ENCODE measurements at regions not wholly inside any gene's neighbourhood (a gene's known extent, or its start where the extent isn't known, plus 50 kb on each side); places are given as distances from the start of the nearest gene placed in this dataset.

DNA sequence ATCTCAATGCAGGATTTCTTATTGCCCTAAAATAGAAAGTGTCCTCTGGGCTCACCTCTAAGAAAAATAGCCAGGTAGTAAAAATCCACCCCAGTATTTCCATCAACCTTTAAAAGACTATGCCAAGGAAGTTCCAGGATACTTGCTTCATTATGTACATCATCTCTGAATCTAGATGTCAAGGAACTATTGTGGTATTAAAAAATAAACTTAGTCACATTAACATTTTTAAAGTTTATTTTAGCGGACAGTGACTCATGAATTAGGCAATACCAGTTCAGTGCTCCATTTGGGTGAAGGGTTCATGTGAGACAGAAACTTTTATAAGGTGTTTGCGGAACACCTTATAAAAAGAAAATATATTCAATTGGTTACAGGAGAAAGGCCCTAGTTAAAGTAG lies 209.2 kb downstream of the ADAM29 start:
- no peak for DNase-seq
- Histone ChIP-seq H3K27me3 (ENCODE audit: control insufficient read depth, insufficient read depth) (no peaks in the 10 kb centered on the region), H3K27ac (ENCODE audit: low read length) (no peak overlapping the region), H3K4me1 (ENCODE audit: control insufficient read depth, insufficient read depth, low read length) (no peaks in the 10 kb centered on the region), H3K9me3 (ENCODE audit: control insufficient read depth, low read length) (no peaks in the 10 kb centered on the region), H3K4me3 (ENCODE audit: low read length) (no peak overlapping the region)
- intact Hi-C loops (cut with DNase I), result no loop called here
- no peak for ATAC-seq
- 74% methylated on average over 2 of the region's 2 CpGs for WGBS

DNA sequence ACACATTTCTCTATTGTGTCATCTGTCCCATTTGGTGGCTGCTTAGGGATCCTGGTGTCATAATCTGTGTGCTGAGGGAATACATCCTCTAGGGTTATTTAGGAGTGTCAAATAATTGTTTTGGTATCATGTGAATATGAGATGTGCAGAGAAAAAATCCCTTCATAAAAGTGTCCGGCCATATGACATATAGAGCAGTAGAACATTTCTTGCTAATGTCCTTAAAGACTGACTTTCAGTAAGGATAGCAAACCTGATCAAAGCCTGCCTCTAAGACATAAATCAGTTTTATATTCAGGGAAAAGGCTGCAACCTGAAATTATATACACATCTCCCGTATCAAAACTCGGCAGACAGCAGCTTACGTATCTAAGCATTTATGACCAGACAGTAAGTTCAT lies 211.6 kb downstream of the ADAM29 start:
- Histone ChIP-seq H3K4me3 (ENCODE audit: low read length) (no peak overlapping the region), H3K27ac (ENCODE audit: low read length) (no peak overlapping the region), H3K27me3 (ENCODE audit: control insufficient read depth, insufficient read depth) (no peaks in the 10 kb centered on the region), H3K4me1 (ENCODE audit: control insufficient read depth, insufficient read depth, low read length) (no peaks in the 10 kb centered on the region), H3K9me3 (ENCODE audit: control insufficient read depth, low read length) (no peaks in the 10 kb centered on the region)
- 68% methylated on average over 4 of the region's 4 CpGs for WGBS
- ATAC-seq (no peak), DNase-seq (no peak)
- intact Hi-C loops (cut with DNase I), result no loop called here

DNA sequence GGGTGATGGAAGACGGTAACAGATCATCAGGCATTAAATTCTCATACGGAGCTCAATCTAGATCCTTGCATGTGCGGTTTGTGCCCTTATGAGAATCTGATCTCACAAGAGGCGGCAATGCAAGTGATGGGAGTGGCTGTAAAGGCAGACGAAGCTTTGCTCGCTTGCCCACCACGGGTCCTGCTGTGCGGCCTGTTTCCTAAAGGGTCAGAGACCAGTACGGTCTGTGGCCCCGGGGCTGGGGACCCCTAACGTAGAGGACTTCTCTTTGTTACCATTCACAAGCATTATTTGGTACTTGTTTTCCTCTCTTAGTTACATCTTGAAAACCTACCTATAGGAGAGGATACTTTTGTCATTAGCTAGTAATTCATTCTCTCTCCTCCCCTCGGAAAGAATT lies 221.0 kb downstream of the ADAM29 start:
- DNase-seq (no peak), ATAC-seq (no peak)
- H3K4me3 ChIP-seq (ENCODE audit: low read length), result no peak overlapping the region
- no peak overlapping the region for H3K27ac ChIP-seq (ENCODE audit: low read length)
- no peaks in the 10 kb centered on the region for H3K9me3 ChIP-seq (ENCODE audit: control insufficient read depth, low read length)
- 90% methylated on average over 12 of the region's 12 CpGs for WGBS
- intact Hi-C loops (cut with DNase I), result no loop called here
- H3K4me1 ChIP-seq (ENCODE audit: control insufficient read depth, insufficient read depth, low read length), result no peaks in the 10 kb centered on the region
- no peaks in the 10 kb centered on the region for H3K27me3 ChIP-seq (ENCODE audit: control insufficient read depth, insufficient read depth)

DNA sequence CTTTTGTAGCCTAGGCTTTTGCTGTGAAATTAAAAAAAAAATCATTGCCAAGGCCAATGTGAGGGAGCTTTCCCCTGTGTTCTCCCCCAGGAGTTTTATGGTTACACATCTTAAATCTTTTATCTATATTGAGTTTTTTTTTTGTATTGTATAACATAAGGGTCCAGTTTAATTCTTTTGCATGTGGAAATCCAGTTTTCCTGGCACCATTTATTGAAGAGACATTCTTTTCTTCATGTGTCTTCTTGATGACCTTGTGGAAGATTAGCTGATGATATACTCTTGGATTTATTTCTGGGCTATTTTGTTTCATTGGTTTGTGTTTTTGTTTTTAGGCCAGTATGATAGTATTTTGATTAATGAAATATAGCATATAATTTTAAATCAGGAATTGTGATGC lies 225.0 kb downstream of the ADAM29 start:
- no peak for ATAC-seq
- no peak overlapping the region for H3K27ac ChIP-seq (ENCODE audit: low read length)
- H3K27me3 ChIP-seq (ENCODE audit: control insufficient read depth, insufficient read depth), result no peaks in the 10 kb centered on the region
- DNase-seq, result no peak
- no peak overlapping the region for H3K4me3 ChIP-seq (ENCODE audit: low read length)
- no peaks in the 10 kb centered on the region for H3K9me3 ChIP-seq (ENCODE audit: control insufficient read depth, low read length)
- no peaks in the 10 kb centered on the region for H3K4me1 ChIP-seq (ENCODE audit: control insufficient read depth, insufficient read depth, low read length)
- intact Hi-C loops (cut with DNase I), result no loop called here

DNA sequence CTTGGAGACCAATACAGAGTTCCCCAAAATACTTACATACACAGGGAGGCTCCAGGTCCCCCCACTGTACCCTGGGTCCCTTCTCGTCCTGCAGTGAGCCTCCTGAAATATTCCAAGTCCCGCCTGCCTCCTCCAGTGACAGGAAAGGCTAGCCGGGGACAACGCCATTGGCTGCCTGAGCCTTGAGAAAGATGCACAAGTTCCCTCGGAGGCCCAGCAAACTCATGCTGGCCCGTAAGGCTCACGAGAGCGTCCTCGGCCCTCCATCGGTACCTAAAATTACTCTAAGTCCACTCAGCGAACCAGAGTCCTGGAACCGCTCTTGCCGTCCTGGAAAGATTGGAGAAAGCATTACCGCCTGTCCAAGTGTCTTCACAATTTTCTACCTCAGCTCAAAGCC lies 228.6 kb downstream of the ADAM29 start:
- DNase-seq (no peak), ATAC-seq (no peak)
- no peaks in the 10 kb centered on the region for H3K9me3 ChIP-seq (ENCODE audit: control insufficient read depth, low read length)
- no peak overlapping the region for H3K4me3 ChIP-seq (ENCODE audit: low read length)
- intact Hi-C loops (cut with DNase I), result no loop called here
- H3K4me1 ChIP-seq (ENCODE audit: control insufficient read depth, insufficient read depth, low read length), result no peaks in the 10 kb centered on the region
- H3K27me3 ChIP-seq (ENCODE audit: control insufficient read depth, insufficient read depth), result no peaks in the 10 kb centered on the region
- no peak overlapping the region for H3K27ac ChIP-seq (ENCODE audit: low read length)
- 88% methylated on average over 14 of the region's 14 CpGs for WGBS

DNA sequence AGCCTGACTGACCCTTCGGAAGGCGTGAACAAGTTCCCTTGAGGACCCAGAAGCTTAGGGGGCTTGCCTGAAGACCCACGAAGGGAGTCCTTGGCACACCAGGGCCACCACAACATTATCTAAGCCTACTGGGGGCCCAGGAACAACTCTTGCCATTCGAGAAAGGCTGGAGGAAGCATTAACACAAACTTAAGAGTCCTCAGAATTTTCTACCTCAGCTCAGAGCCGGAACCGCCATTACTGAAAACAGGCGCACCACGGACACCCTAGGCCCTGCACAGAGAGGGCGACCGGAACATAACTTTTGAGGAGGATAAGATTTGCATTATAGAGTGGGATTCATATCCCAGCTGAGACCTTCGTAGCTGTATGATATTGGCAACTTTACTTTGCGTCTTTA lies 229.1 kb downstream of the ADAM29 start:
- no peak overlapping the region for H3K27ac ChIP-seq (ENCODE audit: low read length)
- H3K4me1 ChIP-seq (ENCODE audit: control insufficient read depth, insufficient read depth, low read length), result no peaks in the 10 kb centered on the region
- no peak overlapping the region for H3K4me3 ChIP-seq (ENCODE audit: low read length)
- intact Hi-C loops (cut with DNase I), result no loop called here
- H3K9me3 ChIP-seq (ENCODE audit: control insufficient read depth, low read length), result no peaks in the 10 kb centered on the region
- ATAC-seq (no peak), DNase-seq (no peak)
- H3K27me3 ChIP-seq (ENCODE audit: control insufficient read depth, insufficient read depth), result no peaks in the 10 kb centered on the region
- 87% methylated on average over 12 of the region's 12 CpGs for WGBS

DNA sequence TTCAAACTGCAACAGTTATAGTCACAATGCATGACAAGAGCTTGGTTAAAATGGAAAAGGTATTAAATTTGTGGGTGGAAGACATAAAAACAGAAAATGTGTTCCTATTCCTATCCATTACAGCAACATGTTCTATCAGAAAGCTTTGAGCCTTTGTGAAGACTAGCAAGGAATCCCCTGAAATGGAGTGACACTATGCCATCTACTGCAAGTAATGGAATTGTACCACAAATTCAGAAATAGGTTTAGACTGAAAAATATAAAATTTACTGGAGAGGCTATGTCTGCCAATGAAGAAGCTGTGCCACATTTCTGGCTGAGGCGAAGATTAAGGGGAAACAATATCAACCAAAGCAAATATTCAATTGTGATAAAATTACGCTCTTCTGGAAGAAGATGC lies 247.9 kb downstream of the ADAM29 start:
- Histone ChIP-seq H3K27me3 (ENCODE audit: control insufficient read depth, insufficient read depth) (no peaks in the 10 kb centered on the region), H3K4me3 (ENCODE audit: low read length) (no peak overlapping the region), H3K9me3 (ENCODE audit: control insufficient read depth, low read length) (no peaks in the 10 kb centered on the region), H3K4me1 (ENCODE audit: control insufficient read depth, insufficient read depth, low read length) (no peaks in the 10 kb centered on the region), H3K27ac (ENCODE audit: low read length) (no peak overlapping the region)
- 81% methylated on average over 2 of the region's 2 CpGs for WGBS
- no peak for DNase-seq
- intact Hi-C loops (cut with DNase I), result no loop called here
- no peak for ATAC-seq

DNA sequence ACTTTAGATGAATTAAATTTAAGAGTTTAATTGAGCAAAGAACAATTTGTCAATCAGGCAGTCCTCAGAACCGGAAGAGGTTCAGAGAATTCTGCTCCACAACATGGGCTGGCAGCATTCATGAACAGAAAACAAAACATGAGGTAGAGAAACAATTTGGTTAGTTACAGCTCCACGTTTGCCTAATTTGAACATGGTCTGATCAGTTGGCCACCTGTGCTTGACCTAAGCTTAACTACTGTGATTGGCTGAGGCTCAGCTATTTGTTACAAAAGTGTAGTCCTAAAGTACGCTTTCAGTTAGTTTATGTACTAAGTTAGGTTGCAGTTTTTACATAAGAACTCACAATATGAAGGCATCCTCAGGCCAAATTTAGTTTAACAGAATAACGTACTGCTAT lies 258.6 kb downstream of the ADAM29 start:
- no peaks in the 10 kb centered on the region for H3K9me3 ChIP-seq (ENCODE audit: control insufficient read depth, low read length)
- no peak overlapping the region for H3K27ac ChIP-seq (ENCODE audit: low read length)
- no peaks in the 10 kb centered on the region for H3K4me1 ChIP-seq (ENCODE audit: control insufficient read depth, insufficient read depth, low read length)
- no peak for DNase-seq
- WGBS, result 61% methylated on average over 4 of the region's 4 CpGs
- H3K4me3 ChIP-seq (ENCODE audit: low read length), result no peak overlapping the region
- ATAC-seq, result no peak
- intact Hi-C loops (cut with DNase I), result no loop called here
- no peaks in the 10 kb centered on the region for H3K27me3 ChIP-seq (ENCODE audit: control insufficient read depth, insufficient read depth)

DNA sequence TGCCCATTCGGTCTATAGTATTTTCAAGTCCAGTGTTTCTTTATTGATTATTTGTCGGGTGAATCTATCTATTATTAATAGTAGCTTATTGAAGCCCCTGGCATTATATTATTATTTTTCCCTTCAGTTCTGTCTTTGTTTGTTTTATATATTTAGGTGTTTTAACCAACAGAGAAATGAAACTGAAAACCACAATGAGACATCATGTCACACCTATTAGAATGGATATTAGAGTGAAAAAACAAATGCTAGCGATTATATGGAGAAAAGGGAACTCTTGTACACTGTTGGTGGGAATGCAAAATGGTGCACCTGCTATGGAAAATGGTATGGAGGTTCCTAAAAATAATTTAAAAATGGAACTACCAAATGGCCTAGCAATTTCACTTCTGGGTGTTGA lies 272.5 kb downstream of the ADAM29 start:
- intact Hi-C loops (cut with DNase I), result no loop called here
- 69% methylated on average over 3 of the region's 3 CpGs for WGBS

DNA sequence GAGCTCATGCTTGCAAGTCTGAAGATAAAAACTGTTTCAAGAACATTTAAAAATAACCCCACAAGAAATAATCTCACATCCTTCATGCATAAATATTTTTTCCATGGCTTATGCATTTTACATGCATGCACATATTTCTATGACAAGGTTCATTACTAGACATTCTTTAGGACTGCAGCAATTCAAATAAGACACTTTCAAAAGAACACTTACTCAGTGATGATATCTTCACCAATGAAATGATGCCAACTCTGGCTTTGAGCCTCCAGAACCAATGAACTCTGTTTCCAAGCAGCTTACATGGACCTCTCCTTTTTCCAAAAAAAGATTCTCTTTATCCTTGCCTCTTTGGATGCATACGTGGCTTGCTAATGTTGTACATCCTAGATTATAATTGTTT lies 279.9 kb downstream of the ADAM29 start:
- no peaks in the 10 kb centered on the region for H3K4me1 ChIP-seq (ENCODE audit: control insufficient read depth, insufficient read depth, low read length)
- no peak overlapping the region for H3K27ac ChIP-seq (ENCODE audit: low read length)
- no peaks in the 10 kb centered on the region for H3K9me3 ChIP-seq (ENCODE audit: control insufficient read depth, low read length)
- DNase-seq, result no peak
- ATAC-seq, result no peak
- no peaks in the 10 kb centered on the region for H3K27me3 ChIP-seq (ENCODE audit: control insufficient read depth, insufficient read depth)
- no peak overlapping the region for H3K4me3 ChIP-seq (ENCODE audit: low read length)
- intact Hi-C loops (cut with DNase I), result no loop called here
- 46% methylated on average over 1 of the region's 1 CpG for WGBS

More for the DNA sequence above, 272.5 kb downstream of the ADAM29 start:
- no peak for ATAC-seq
- H3K9me3 ChIP-seq (ENCODE audit: control insufficient read depth, low read length), result no peaks in the 10 kb centered on the region
- H3K4me3 ChIP-seq (ENCODE audit: low read length), result no peak overlapping the region
- H3K27ac ChIP-seq (ENCODE audit: low read length), result no peak overlapping the region
- no peaks in the 10 kb centered on the region for H3K27me3 ChIP-seq (ENCODE audit: control insufficient read depth, insufficient read depth)
- no peak for DNase-seq
- H3K4me1 ChIP-seq (ENCODE audit: control insufficient read depth, insufficient read depth, low read length), result no peaks in the 10 kb centered on the region

DNA sequence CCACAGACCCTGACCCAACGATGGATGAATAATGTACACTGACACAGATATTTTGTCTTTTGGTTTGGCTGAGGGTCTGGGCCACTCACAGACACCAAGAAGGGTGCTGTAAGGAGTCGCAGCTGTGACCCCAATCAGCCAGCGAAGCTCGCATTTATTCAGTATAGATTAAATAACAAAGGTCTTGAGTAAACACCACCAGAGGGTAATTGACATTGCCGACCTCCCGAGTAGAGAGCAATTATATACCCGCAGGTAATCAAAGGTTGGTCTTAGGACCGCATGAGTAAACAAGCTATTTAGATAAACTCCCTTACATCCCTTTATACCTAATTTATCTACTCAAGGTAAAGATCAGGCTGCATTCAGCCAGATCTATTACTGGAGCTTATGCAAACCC lies 297.1 kb downstream of the ADAM29 start:
- no peak for DNase-seq
- no peak for ATAC-seq
- Histone ChIP-seq H3K27ac (ENCODE audit: low read length) (no peak overlapping the region), H3K9me3 (ENCODE audit: control insufficient read depth, low read length) (peaks cover 7% of the 10 kb centered on the region), H3K4me3 (ENCODE audit: low read length) (no peak overlapping the region), H3K27me3 (ENCODE audit: control insufficient read depth, insufficient read depth) (no peaks in the 10 kb centered on the region), H3K4me1 (ENCODE audit: control insufficient read depth, insufficient read depth, low read length) (no peaks in the 10 kb centered on the region)
- WGBS, result 84% methylated on average over 8 of the region's 8 CpGs
- intact Hi-C loops (cut with DNase I), result no loop called here

DNA sequence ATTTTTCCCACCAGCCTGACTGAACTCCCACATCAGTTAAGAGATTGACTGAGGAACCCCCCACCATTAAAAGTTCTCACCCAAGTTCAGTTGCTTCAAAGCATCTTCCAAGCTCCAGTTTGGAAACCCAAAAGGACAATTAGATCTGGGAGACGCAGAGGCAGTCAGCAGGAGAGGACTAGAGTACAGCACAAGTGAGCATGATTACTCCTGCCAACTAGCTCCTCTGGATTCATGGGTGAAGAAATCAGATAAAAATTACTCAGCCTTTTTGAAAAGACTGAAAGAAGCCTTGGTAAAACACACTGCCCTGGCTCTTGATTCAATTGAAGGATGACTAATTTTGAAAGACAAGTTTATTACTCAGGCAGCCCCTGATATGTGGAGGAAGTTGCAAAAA lies 297.5 kb downstream of the ADAM29 start:
- no peaks in the 10 kb centered on the region for H3K4me1 ChIP-seq (ENCODE audit: control insufficient read depth, insufficient read depth, low read length)
- H3K4me3 ChIP-seq (ENCODE audit: low read length), result no peak overlapping the region
- H3K9me3 ChIP-seq (ENCODE audit: control insufficient read depth, low read length), result peaks cover 7% of the 10 kb centered on the region
- intact Hi-C loops (cut with DNase I), result no loop called here
- 85% methylated on average over 1 of the region's 1 CpG for WGBS
- H3K27me3 ChIP-seq (ENCODE audit: control insufficient read depth, insufficient read depth), result no peaks in the 10 kb centered on the region
- ATAC-seq (no peak), DNase-seq (no peak)
- no peak overlapping the region for H3K27ac ChIP-seq (ENCODE audit: low read length)
